NCI-H1436 treated with DMSO at 0.1 percent for 48 hours (cell line): ENCODE measurements at regions not wholly inside any gene's neighbourhood (a gene's known extent, or its start where the extent isn't known, plus 50 kb on each side); places are given as distances from the start of the nearest gene placed in this dataset.

ENCODE experiments used
- DNase-seq: peaks from one replicate; lab custom pipeline; 2025; lab: John Stamatoyannopoulos, UW

- no peak for DNase-seq
Measured at GRCh38 chr2:203813684-203814083, 53.9 kb upstream of the CTLA4 start.

DNA sequence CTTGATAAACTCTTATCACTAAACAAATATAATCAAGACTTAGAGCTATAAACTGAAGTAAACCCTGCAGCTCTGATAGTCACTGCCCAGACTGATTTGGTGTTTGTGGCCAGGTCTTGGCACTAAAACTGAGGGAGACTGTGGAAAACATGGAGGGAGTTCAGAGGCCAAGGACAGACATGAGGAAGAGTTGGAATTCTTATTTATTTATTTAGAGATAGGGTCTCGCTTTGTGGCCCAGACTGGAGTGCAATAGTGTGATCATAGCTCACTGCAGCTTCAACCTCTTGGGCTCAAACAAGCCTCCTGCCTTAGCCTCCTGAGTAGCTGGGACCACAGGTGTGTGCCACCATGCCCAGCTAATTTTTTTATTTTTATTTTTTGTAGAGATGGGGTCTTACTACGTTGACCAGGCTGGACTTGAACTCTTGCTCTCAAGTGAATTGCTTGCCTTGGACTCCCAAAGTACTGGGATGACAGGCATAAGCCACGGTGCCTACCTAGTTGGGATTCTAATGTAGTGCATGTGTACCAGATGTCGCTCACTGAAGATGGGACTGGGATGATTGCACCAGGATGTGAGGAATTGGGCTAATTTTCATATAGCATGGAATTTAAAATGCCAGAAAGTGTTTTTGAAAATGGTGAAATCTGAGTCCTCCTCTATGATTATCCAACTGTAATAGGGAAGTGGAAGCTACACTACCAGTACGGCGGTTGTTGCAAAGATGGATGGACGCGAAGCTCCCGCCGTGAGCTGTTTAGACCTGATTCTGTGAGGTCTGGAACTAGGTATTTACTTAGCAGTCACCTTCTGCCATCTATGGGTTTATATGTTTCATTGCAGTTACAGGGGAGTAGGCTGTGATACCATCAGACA is 52.7 kb upstream of the CTLA4 start:
- peak; percentile 32 for DNase-seq

DNA sequence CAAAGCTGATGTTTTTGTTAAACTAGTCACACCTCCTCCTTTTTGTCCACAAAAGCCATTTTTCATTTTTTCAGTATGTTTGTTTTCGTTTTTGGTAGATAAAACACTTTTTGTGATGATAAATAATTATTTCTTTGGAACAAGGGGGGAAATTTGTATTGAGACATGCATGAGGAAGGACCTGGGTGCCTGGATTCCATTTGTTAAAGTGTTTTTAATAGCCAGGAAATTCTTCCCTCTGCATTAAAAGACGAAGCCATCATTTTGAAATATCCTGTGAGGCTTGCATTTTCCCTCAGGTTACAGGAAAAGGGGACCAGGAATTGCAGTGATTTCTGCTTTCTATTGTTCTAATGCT is 52.1 kb upstream of the CTLA4 start:
- DNase-seq: no peak

GRCh38 chr2:203817147-203817546 is 50.4 kb upstream of the CTLA4 start:
- DNase-seq: no peak
